Adipocyte (in vitro differentiated cells): ENCODE measurements at regions not wholly inside any gene's neighbourhood (a gene's known extent, or its start where the extent isn't known, plus 50 kb on each side); places are given as distances from the start of the nearest gene placed in this dataset.
"Not testable (repeated sequence)": the region's sequence is repeated elsewhere in the genome, so short reads cannot be mapped to it uniquely, and the experiment has no call there.

Source experiments
- DNase-seq: peaks from one replicate; pipeline ENCODE4 v3.0.0-alpha.2; 2015; ENCODE audit warnings: low read depth
- H3K27me3 ChIP-seq: replicated peaks from 2 replicates; pipeline ENCODE4 v1.7.0; 2013; ENCODE audit warnings: mild to moderate bottlenecking, low read length, moderate library complexity; ENCODE audit not compliant: control insufficient read depth, insufficient read depth
- H3K36me3 ChIP-seq: 2 replicates; pipeline ENCODE4 v1.7.0; 2013; ENCODE audit warnings: low read length, mild to moderate bottlenecking, moderate library complexity; ENCODE audit not compliant: control insufficient read depth, insufficient read depth, severe bottlenecking
- H3K4me1 ChIP-seq: 2 replicates; pipeline ENCODE4 v1.7.0; 2013; ENCODE audit warnings: mild to moderate bottlenecking, low read length, moderate library complexity; ENCODE audit not compliant: control insufficient read depth, insufficient read depth
- H3K4me3 ChIP-seq: 2 replicates; pipeline ENCODE4 v1.7.0; 2013; ENCODE audit warnings: mild to moderate bottlenecking, low read length, moderate library complexity
- H3K9ac ChIP-seq: 2 replicates; pipeline ENCODE4 v1.7.0; 2013; ENCODE audit warnings: mild to moderate bottlenecking, low read length, moderate library complexity
- H3K9me3 ChIP-seq: 2 replicates; pipeline ENCODE4 v1.7.0; 2013; ENCODE audit warnings: mild to moderate bottlenecking, low read length, moderate library complexity; ENCODE audit not compliant: control insufficient read depth

DNA sequence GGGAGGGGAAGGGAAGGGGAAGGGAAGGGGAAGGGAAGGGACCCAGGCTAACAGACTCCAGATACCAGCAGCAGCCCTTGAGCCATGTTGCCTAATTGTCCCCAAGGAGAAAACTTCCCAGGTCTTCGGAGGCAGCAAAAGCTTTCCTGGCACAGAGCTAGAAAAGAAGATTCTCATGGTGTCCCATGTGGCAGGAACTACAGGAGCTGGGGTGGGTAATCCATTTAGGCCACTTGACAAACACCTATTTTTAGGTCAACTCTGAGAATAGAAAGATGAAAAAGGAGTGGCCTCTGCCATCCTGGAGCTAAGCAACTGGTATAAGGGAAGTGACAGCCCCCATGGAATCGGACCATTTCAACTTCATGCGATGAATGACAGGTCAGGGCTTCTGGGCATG is 52.1 kb upstream of the SPDYE9 start:
- H3K4me1 ChIP-seq, H3K27me3 ChIP-seq, H3K9me3 ChIP-seq: not testable (repeated sequence)

More for the DNA sequence above, 52.1 kb upstream of the SPDYE9 start:
- H3K4me3 ChIP-seq, DNase-seq, H3K9ac ChIP-seq, H3K36me3 ChIP-seq: not testable (repeated sequence)
